HG02885 (cell line): ENCODE measurements at regions not wholly inside any gene's neighbourhood (a gene's known extent, or its start where the extent isn't known, plus 50 kb on each side); places are given as distances from the start of the nearest gene placed in this dataset.
"Not testable (repeated sequence)": the region's sequence is repeated elsewhere in the genome, so short reads cannot be mapped to it uniquely, and the experiment has no call there.

Experiments used
- ATAC-seq: cut with Tn5 transposase; IDR thresholded peaks from one replicate; pipeline ENCODE4 v1.9.1; 2021; ENCODE audit warnings: mild to moderate bottlenecking; ENCODE audit not compliant: unreplicated experiment, poor library complexity

- ATAC-seq = not testable (repeated sequence)
Measured at GRCh38 chr5:100080703-100081102, 454.5 kb upstream of the FAM174A start.

GRCh38 chr5:100079163-100079562 is 456.0 kb upstream of the FAM174A start:
- ATAC-seq = not testable (repeated sequence)

- ATAC-seq = not testable (repeated sequence)
Measured at GRCh38 chr5:100066020-100066419, 469.2 kb upstream of the FAM174A start.

GRCh38 chr5:100043475-100043874 is 491.7 kb upstream of the FAM174A start:
- ATAC-seq = peak; percentile 34

GRCh38 chr5:100026606-100027005 is 508.6 kb upstream of the FAM174A start:
- no peak for ATAC-seq

- ATAC-seq = no peak
Measured at GRCh38 chr5:100023536-100023935, 511.6 kb upstream of the FAM174A start.

- no peak for ATAC-seq
Measured at GRCh38 chr5:100017520-100018262, 517.5 kb upstream of the FAM174A start.

GRCh38 chr5:100013305-100013704 is 521.9 kb upstream of the FAM174A start:
- not testable (repeated sequence) for ATAC-seq

- ATAC-seq = not testable (repeated sequence)
Measured at GRCh38 chr5:100011160-100011559, 524.0 kb upstream of the FAM174A start.

GRCh38 chr5:100004969-100005368 is 530.2 kb upstream of the FAM174A start:
- ATAC-seq = no peak

GRCh38 chr5:99998319-99998718 is 536.9 kb upstream of the FAM174A start:
- no peak for ATAC-seq

- ATAC-seq = no peak
Measured at GRCh38 chr5:99995407-99995806, 539.8 kb upstream of the FAM174A start.

GRCh38 chr5:99973779-99974178 is 561.4 kb upstream of the FAM174A start:
- no peak for ATAC-seq

- no peak for ATAC-seq
Measured at GRCh38 chr5:99955962-99956361, 579.2 kb upstream of the FAM174A start.

- ATAC-seq = no peak
Measured at GRCh38 chr5:99955006-99955405, 580.2 kb upstream of the FAM174A start.

- no peak for ATAC-seq
Measured at GRCh38 chr5:99949969-99950524, 585.1 kb upstream of the FAM174A start.

- no peak for ATAC-seq
Measured at GRCh38 chr5:99949361-99949760, 585.8 kb upstream of the FAM174A start.

GRCh38 chr5:99948850-99949249 is 586.3 kb upstream of the FAM174A start:
- ATAC-seq = no peak

- ATAC-seq = no peak
Measured at GRCh38 chr5:99945478-99946442, 589.4 kb upstream of the FAM174A start.

GRCh38 chr5:99940540-99940939 is 594.6 kb upstream of the FAM174A start:
- ATAC-seq = no peak

- no peak for ATAC-seq
Measured at GRCh38 chr5:99936911-99937310, 598.3 kb upstream of the FAM174A start.
